H1 (cell line): ENCODE measurements at regions not wholly inside any gene's neighbourhood (a gene's known extent, or its start where the extent isn't known, plus 50 kb on each side); places are given as distances from the start of the nearest gene placed in this dataset.

ENCODE experiments used
- CTCF ChIA-PET: fragments of 300-600 bp; sonication (Branson Sonifier 250); formaldehyde crosslinking; loops from one replicate; lab custom pipeline; 2021; ENCODE audit not compliant: partially characterized antibody; lab: Charles Lee
- POLR2A ChIA-PET: fragments of 300-600 bp; sonication (Branson Sonifier 250); formaldehyde crosslinking; loops from one replicate; lab custom pipeline; 2021; ENCODE audit warnings: inconsistent platforms; ENCODE audit not compliant: partially characterized antibody; lab: Charles Lee
- DNase-seq, 2 experiments: peaks; one replicate each; pipeline versions ENCODE4 v3.0.0 to v3.0.0-alpha.2; 2010 to 2022; ENCODE audit warnings: low spot score in 2 of 2, low read depth in 1 of 2, mixed read lengths in 1 of 2
- FAIRE-seq: peaks from 2 replicates; lab custom pipeline; 2011; peaks lifted over from hg19 to GRCh38; lab: Jason Lieb, UNC
- H2AFZ ChIP-seq: 2 replicates; pipeline ENCODE4 v1.8.1; 2012; ENCODE audit warnings: low read length, inconsistent platforms
- H2AK5ac ChIP-seq: 2 replicates; pipeline ENCODE4 v1.6.1; 2013; ENCODE audit warnings: low read depth, low read length
- H2BK120ac ChIP-seq: replicated peaks from 2 replicates; pipeline ENCODE3; 2013; ENCODE audit warnings: low read depth, low read length, inconsistent platforms
- H2BK12ac ChIP-seq: 2 replicates; pipeline ENCODE4 v1.6.1; 2013; ENCODE audit warnings: low read depth, low read length
- H2BK15ac ChIP-seq: 2 replicates; pipeline ENCODE4 v1.6.1; 2013; ENCODE audit warnings: low read length
- H2BK20ac ChIP-seq: 2 replicates; pipeline ENCODE4 v1.6.1; 2013; ENCODE audit warnings: low read length
- H2BK5ac ChIP-seq: 2 replicates; pipeline ENCODE4 v1.6.1; 2013; ENCODE audit warnings: low read depth, low read length
- H3K14ac ChIP-seq: 2 replicates; pipeline ENCODE4 v1.6.1; 2013; ENCODE audit warnings: inconsistent platforms; ENCODE audit not compliant: insufficient read length
- H3K18ac ChIP-seq: 2 replicates; pipeline ENCODE4 v1.6.1; 2013; ENCODE audit warnings: low read length; ENCODE audit errors: extremely low read depth
- H3K23ac ChIP-seq: 2 replicates; pipeline ENCODE4 v1.6.1; 2013; ENCODE audit warnings: inconsistent platforms; ENCODE audit not compliant: insufficient read length
- H3K23me2 ChIP-seq: 2 replicates; pipeline ENCODE4 v1.6.1; 2013; ENCODE audit warnings: low read depth, low read length
- H3K27ac ChIP-seq: 2 replicates; pipeline ENCODE4 v1.6.1; 2011; ENCODE audit warnings: low read depth, low read length, inconsistent platforms
- H3K27me3 ChIP-seq, 4 experiments: replicated peaks in 1 of 4; 1 replicate in 1 of 4; 2 replicates in 3 of 4; pipeline versions ENCODE4 v1.6.1 to v1.8.1; 2011 to 2013; ENCODE audit warnings: low read length in 3 of 4, mild to moderate bottlenecking in 3 of 4, inconsistent platforms in 2 of 4, mixed read lengths in 2 of 4, moderate library complexity in 1 of 4; ENCODE audit not compliant: control insufficient read depth in 3 of 4, insufficient read depth in 3 of 4; ENCODE audit errors: extremely low read depth in 1 of 4
- H3K36me3 ChIP-seq, 4 experiments: 2 replicates each; pipeline versions ENCODE4 v1.6.1 to v1.8.1; 2011 to 2013; ENCODE audit warnings: mild to moderate bottlenecking in 4 of 4, low read length in 3 of 4, moderate library complexity in 2 of 4, control low read depth in 1 of 4, inconsistent platforms in 1 of 4; ENCODE audit not compliant: insufficient read depth in 4 of 4, control insufficient read depth in 2 of 4
- H3K4ac ChIP-seq: replicated peaks from 2 replicates; pipeline ENCODE3; 2013; ENCODE audit warnings: low read length, low read depth, mixed read lengths, inconsistent platforms; ENCODE audit not compliant: insufficient read length
- H3K4me1 ChIP-seq, 4 experiments: replicated peaks in 1 of 4; 1 replicate in 1 of 4; 2 replicates in 3 of 4; pipeline versions ENCODE4 v1.6.1 to v1.8.1; 2011 to 2013; ENCODE audit warnings: low read length in 3 of 4, inconsistent platforms in 2 of 4, mixed read lengths in 1 of 4; ENCODE audit not compliant: insufficient read depth in 4 of 4, control insufficient read depth in 3 of 4
- H3K4me2 ChIP-seq, 2 experiments: 2 replicates each; pipeline versions ENCODE4 v1.6.1 to v1.8.1; 2011 to 2013; ENCODE audit warnings: low read depth in 2 of 2, low read length in 2 of 2, control low read depth in 1 of 2, inconsistent platforms in 1 of 2, mild to moderate bottlenecking in 1 of 2; ENCODE audit not compliant: insufficient read depth in 1 of 2
- H3K4me3 ChIP-seq, 4 experiments: fragments of 200-600, 300-600 bp in 1 of 4; sonication (generic), shearing (Covaris generic), sonication (Bioruptor Twin) in 1 of 4; 2 replicates each; pipeline versions ENCODE4 v1.5.1 to v1.8.1; 2011 to 2016; ENCODE audit warnings: low read length in 4 of 4, low read depth in 3 of 4, control low read depth in 2 of 4, inconsistent platforms in 2 of 4, mild to moderate bottlenecking in 2 of 4, mixed read lengths in 1 of 4, moderate library complexity in 1 of 4; ENCODE audit not compliant: insufficient read depth in 2 of 4; ENCODE audit errors: extremely low read depth in 1 of 4
- H3K56ac ChIP-seq: replicated peaks from 2 replicates; pipeline ENCODE3; 2013; ENCODE audit warnings: low read depth, mild to moderate bottlenecking, mixed read lengths, low read length, inconsistent platforms; ENCODE audit not compliant: insufficient read length
- H3K79me1 ChIP-seq: 2 replicates; pipeline ENCODE4 v1.6.1; 2013; ENCODE audit warnings: low read depth, low read length, control low read depth
- H3K79me2 ChIP-seq, 2 experiments: 2 replicates each; pipeline versions ENCODE4 v1.6.1 to v1.8.1; 2012 to 2013; ENCODE audit warnings: low read length in 2 of 2, mild to moderate bottlenecking in 2 of 2, inconsistent platforms in 1 of 2; ENCODE audit not compliant: insufficient read depth in 2 of 2, control insufficient read depth in 1 of 2
- H3K9ac ChIP-seq, 4 experiments: replicated peaks in 1 of 4; 1 replicate in 1 of 4; 2 replicates in 3 of 4; pipeline versions ENCODE4 v1.6.1 to v1.8.1; 2011 to 2013; ENCODE audit warnings: low read depth in 3 of 4, low read length in 3 of 4, control low read depth in 2 of 4, mild to moderate bottlenecking in 2 of 4, moderate library complexity in 2 of 4, inconsistent platforms in 1 of 4; ENCODE audit errors: extremely low read depth in 1 of 4
- H3K9me3 ChIP-seq, 2 experiments: 2 replicates each; pipeline versions ENCODE4 v1.6.1 to v1.8.1; 2012 to 2013; ENCODE audit warnings: mild to moderate bottlenecking in 2 of 2, moderate library complexity in 2 of 2, control low read depth in 1 of 2, inconsistent platforms in 1 of 2, low read depth in 1 of 2, low read length in 1 of 2, mixed read lengths in 1 of 2; ENCODE audit not compliant: insufficient read depth in 2 of 2
- H4K20me1 ChIP-seq, 2 experiments: replicated peaks in 1 of 2; 2 replicates each; pipeline versions ENCODE3 to v1.8.1; 2011 to 2013; ENCODE audit warnings: inconsistent platforms in 2 of 2, low read length in 2 of 2, mild to moderate bottlenecking in 1 of 2; ENCODE audit not compliant: insufficient read depth in 2 of 2, control insufficient read depth in 1 of 2
- H4K5ac ChIP-seq: 2 replicates; pipeline ENCODE4 v1.6.1; 2013; ENCODE audit warnings: low read length, low read depth, mixed read lengths, inconsistent platforms; ENCODE audit not compliant: insufficient read length
- H4K8ac ChIP-seq: 2 replicates; pipeline ENCODE4 v1.8.0; 2013; ENCODE audit warnings: mild to moderate bottlenecking, moderate library complexity, low read length, inconsistent platforms; ENCODE audit not compliant: insufficient read depth; ENCODE audit errors: extremely low read depth
- H4K91ac ChIP-seq: replicated peaks from 2 replicates; pipeline ENCODE3; 2013; ENCODE audit warnings: low read length, mixed read lengths, inconsistent platforms; ENCODE audit not compliant: insufficient read length
- ATF3 ChIP-seq: IDR thresholded peaks from 2 replicates; pipeline ENCODE4 v1.6.1; 2011; ENCODE audit warnings: low read depth, mild to moderate bottlenecking, low read length; ENCODE audit not compliant: insufficient read depth
- CHD1 ChIP-seq: IDR thresholded peaks from 2 replicates; pipeline ENCODE4 v1.6.1; 2012; ENCODE audit warnings: low read depth, low read length, improper control_type of control experiment
- CHD2 ChIP-seq: IDR thresholded peaks from 2 replicates; pipeline ENCODE4 v1.6.1; 2012; ENCODE audit warnings: low read length, improper control_type of control experiment
- CTBP2 ChIP-seq: IDR thresholded peaks from 2 replicates; pipeline ENCODE4 v1.7.0; 2011; ENCODE audit warnings: borderline replicate concordance, mild to moderate bottlenecking, moderate library complexity, mixed read lengths, low read length; ENCODE audit not compliant: insufficient read depth, insufficient read length
- CTCF ChIP-seq, 3 experiments: IDR thresholded peaks; 1 replicate in 2 of 3; 2 replicates in 1 of 3; pipeline versions ENCODE4 v1.5.1 to v1.6.1; 2011; ENCODE audit warnings: low read length in 3 of 3, mild to moderate bottlenecking in 3 of 3, inconsistent platforms in 2 of 3, low read depth in 1 of 3, moderate library complexity in 1 of 3; ENCODE audit not compliant: insufficient read depth in 1 of 3; ENCODE audit errors: control extremely low read depth in 1 of 3
- EGR1 ChIP-seq: IDR thresholded peaks from 2 replicates; pipeline ENCODE4 v1.6.1; 2011; ENCODE audit warnings: low read depth, low read length, borderline replicate concordance
- GABPA ChIP-seq: IDR thresholded peaks from 2 replicates; pipeline ENCODE4 v1.6.1; 2011; ENCODE audit warnings: mild to moderate bottlenecking, low read length, moderate library complexity, borderline replicate concordance; ENCODE audit not compliant: insufficient read depth
- KDM1A ChIP-seq: fragments of 200-600, 300-600 bp; sonication (generic); IDR thresholded peaks from 2 replicates; pipeline ENCODE4 v1.7.1; 2016; ENCODE audit warnings: mild to moderate bottlenecking, low read length, borderline replicate concordance
- KDM4A ChIP-seq: IDR thresholded peaks from one replicate; pipeline ENCODE4 v1.7.1; 2012; ENCODE audit warnings: low read depth, mild to moderate bottlenecking, moderate library complexity, low read length, inconsistent platforms; ENCODE audit not compliant: severe bottlenecking
- SIN3A ChIP-seq, 2 experiments: IDR thresholded peaks in 1 of 2; conservative IDR thresholded peaks in 1 of 2; 2 replicates each; pipeline ENCODE4 v1.6.1; 2011 to 2012; ENCODE audit warnings: low read length in 2 of 2, improper control_type of control experiment in 1 of 2, low read depth in 1 of 2, mild to moderate bottlenecking in 1 of 2
- TAF7 ChIP-seq: optimal IDR thresholded peaks from 2 replicates; pipeline ENCODE3; 2011; ENCODE audit warnings: low read depth, mild to moderate bottlenecking, inconsistent platforms, low read length, moderate library complexity, borderline replicate concordance
- WGBS, 2 experiments: shearing (Covaris generic) in 1 of 2; methylation state at CpG; one replicate each; pipeline versions ENCODE4 v1.1.6 to v1.1.7; 2013 to 2015; ENCODE audit warnings: low lambda C conversion rate in 2 of 2, mixed read lengths in 2 of 2, inconsistent platforms in 1 of 2, low coverage in 1 of 2, missing lambda C conversion rate in 1 of 2; ENCODE audit not compliant: insufficient replicate concordance in 2 of 2, insufficient coverage in 1 of 2, insufficient read length in 1 of 2; ENCODE audit errors: extremely low coverage in 1 of 2, missing lambda C conversion rate in 1 of 2; 5-methylcytosine and 5-hydroxymethylcytosine counted together

DNA sequence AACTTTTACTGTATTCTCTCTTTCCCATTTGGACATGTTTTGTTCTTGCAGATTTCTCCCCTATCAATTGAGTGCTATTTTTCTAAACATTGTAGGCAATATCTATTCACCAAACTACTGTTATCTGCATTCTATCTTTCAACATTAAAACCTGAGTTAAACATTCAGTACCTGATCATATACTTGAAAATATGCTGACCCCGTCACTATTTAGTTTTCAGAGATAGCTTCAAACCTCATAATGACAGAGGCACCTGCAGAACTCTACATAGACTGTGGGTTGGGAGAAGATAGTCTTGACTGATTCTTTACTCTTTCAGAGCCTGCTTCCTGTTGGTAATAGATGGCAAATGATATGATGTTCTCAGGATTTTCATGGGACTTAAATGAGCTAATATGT lies 965.7 kb upstream of the GOT2 start:
- H3K79me2 ChIP-seq = no peaks in the 10 kb centered on the region
- no peak overlapping the region for H4K8ac ChIP-seq
- FAIRE-seq (no peak), DNase-seq (no peak)
- no peak overlapping the region for H3K4ac ChIP-seq
- no peak overlapping the region for H3K18ac ChIP-seq
- no peak overlapping the region for H3K4me2 ChIP-seq
- no peak overlapping the region for H3K23ac ChIP-seq
- H3K36me3 ChIP-seq = no peaks in the 10 kb centered on the region
- no peak overlapping the region for H2BK12ac ChIP-seq
- H3K56ac ChIP-seq = no peak overlapping the region
- no peak overlapping the region for H2AK5ac ChIP-seq
- H2BK15ac ChIP-seq = no peak overlapping the region
- H4K91ac ChIP-seq = no peak overlapping the region
- no peak overlapping the region for H2AFZ ChIP-seq
- no peaks in the 10 kb centered on the region for H3K4me1 ChIP-seq
- no peak overlapping the region for H3K4me3 ChIP-seq
- no peak overlapping the region for H3K9ac ChIP-seq
- ChIA-PET POLR2A (no interaction called here), CTCF (no interaction called here)
- no peak overlapping the region for H2BK120ac ChIP-seq
- no peaks in the 10 kb centered on the region for H3K23me2 ChIP-seq
- WGBS, 2 experiments = 88% methylated on average over 1 of the region's 1 CpG; no CpG with 5 or more reads in 1 of the 2 experiments
- no peak overlapping the region for H3K14ac ChIP-seq
- no peaks in the 10 kb centered on the region for H3K27me3 ChIP-seq
- H2BK5ac ChIP-seq = no peak overlapping the region
- H3K79me1 ChIP-seq = no peaks in the 10 kb centered on the region
- H3K9me3 ChIP-seq = no peaks in the 10 kb centered on the region
- no peak overlapping the region for H2BK20ac ChIP-seq
- no peaks in the 10 kb centered on the region for H4K20me1 ChIP-seq
- no peak overlapping the region for H4K5ac ChIP-seq
- H3K27ac ChIP-seq = no peak overlapping the region
- no peak for TF ChIP-seq CTBP2
- TF ChIP-seq CTCF (IDR thresholded peaks at IDR 0.05; ENCODE audit: control extremely low read depth in 1 of 3, insufficient read depth in 1 of 3, low read depth in 1 of 3, low read length in 3 of 3) = no peak
- TF ChIP-seq TAF7 = no peak
- TF ChIP-seq CHD2 = no peak
- TF ChIP-seq CHD1 = no peak
- no peak for TF ChIP-seq KDM1A
- no peak for TF ChIP-seq KDM4A
- TF ChIP-seq EGR1 = no peak
- no peak for TF ChIP-seq SIN3A (conservative IDR thresholded peaks at IDR 0.05 in 1 of 2, IDR thresholded peaks at IDR 0.05 in 1 of 2; ENCODE audit: low read depth in 1 of 2, low read length in 2 of 2)
- TF ChIP-seq ATF3 = no peak
- no peak for TF ChIP-seq GABPA
